ENCODE measurements at regions not wholly inside any gene's neighbourhood (a gene's known extent, or its start where the extent isn't known, plus 50 kb on each side); places are given as distances from the start of the nearest gene placed in this dataset.

GRCh38 chr6:167564416-167565250 is 239.7 kb downstream of the TTLL2 start:
- no peak overlapping the region for H3K27ac ChIP-seq (ENCODE audit: low read length)
- DNase-seq (peak in 1 of 35 experiments; percentile 22), ATAC-seq (replicated peaks in 1 of 4) (no peak)
- Mint-ChIP-seq H3K4me3 (no peak overlapping the region), H3K9me3 (no peaks in the 10 kb centered on the region), H3K27ac (no peak overlapping the region), H3K27me3 (peaks cover 9 to 15% of the 10 kb centered on the region in 2 donors), H3K4me1 (no peaks in the 10 kb centered on the region), H3K36me3 (no peaks in the 10 kb centered on the region)
- ChIA-PET CTCF (no interaction called here), POLR2A (no interaction called here)
- H3K4me1 ChIP-seq (ENCODE audit: control insufficient read depth in 1 of 2, extremely low read depth in 1 of 2, insufficient read depth in 2 of 2, low read length in 2 of 2): no peaks in the 10 kb centered on the region
- H3K36me3 ChIP-seq (ENCODE audit: control insufficient read depth in 2 of 2, extremely low read depth in 1 of 2, insufficient read depth in 1 of 2, low read length in 1 of 2): no peaks in the 10 kb centered on the region
- no peaks in the 10 kb centered on the region for H3K9me3 ChIP-seq
- no peak overlapping the region for H3K4me3 ChIP-seq (ENCODE audit: control insufficient read depth in 1 of 2, extremely low read depth in 1 of 2, low read length in 1 of 2)
- WGBS (ENCODE audit: insufficient coverage): 85% methylated on average over 11 of the region's 16 CpGs
- H3K27me3 ChIP-seq (replicated peaks in 1 of 2; ENCODE audit: control insufficient read depth in 2 of 2, extremely low read depth in 1 of 2, insufficient read depth in 2 of 2, low read length in 1 of 2): peaks cover 0 to 22% of the 10 kb centered on the region in 2 experiments

- DNase-seq (peak in 1 of 35 experiments; percentile 12), ATAC-seq (replicated peaks in 1 of 4) (no peak)
- WGBS (ENCODE audit: insufficient coverage): 96% methylated on average over 2 of the region's 3 CpGs
- Mint-ChIP-seq H3K9me3 (no peaks in the 10 kb centered on the region), H3K4me3 (no peak overlapping the region), H3K27me3 (peaks cover 4 to 11% of the 10 kb centered on the region in 2 donors), H3K27ac (no peak overlapping the region), H3K4me1 (no peaks in the 10 kb centered on the region), H3K36me3 (no peaks in the 10 kb centered on the region)
- Histone ChIP-seq H3K27ac (ENCODE audit: low read length) (no peak overlapping the region), H3K9me3 (no peaks in the 10 kb centered on the region), H3K4me1 (ENCODE audit: control insufficient read depth in 1 of 2, extremely low read depth in 1 of 2, insufficient read depth in 2 of 2, low read length in 2 of 2) (no peaks in the 10 kb centered on the region), H3K27me3 (replicated peaks in 1 of 2; ENCODE audit: control insufficient read depth in 2 of 2, extremely low read depth in 1 of 2, insufficient read depth in 2 of 2, low read length in 1 of 2) (peaks cover 0 to 22% of the 10 kb centered on the region in 2 experiments), H3K4me3 (ENCODE audit: control insufficient read depth in 1 of 2, extremely low read depth in 1 of 2, low read length in 1 of 2) (no peak overlapping the region), H3K36me3 (ENCODE audit: control insufficient read depth in 2 of 2, extremely low read depth in 1 of 2, insufficient read depth in 1 of 2, low read length in 1 of 2) (no peaks in the 10 kb centered on the region)
- ChIA-PET CTCF (no interaction called here), POLR2A (no interaction called here)
Observed at GRCh38 chr6:167565388-167565787, 240.5 kb downstream of the TTLL2 start.

GRCh38 chr6:167565884-167566599 is 241.2 kb downstream of the TTLL2 start:
- Mint-ChIP-seq H3K4me3 (no peak overlapping the region), H3K9me3 (no peaks in the 10 kb centered on the region), H3K36me3 (no peaks in the 10 kb centered on the region), H3K4me1 (no peaks in the 10 kb centered on the region), H3K27ac (no peak overlapping the region), H3K27me3 (peaks cover 4 to 11% of the 10 kb centered on the region in 2 donors)
- Histone ChIP-seq H3K27ac (ENCODE audit: low read length) (no peak overlapping the region), H3K27me3 (replicated peaks in 1 of 2; ENCODE audit: control insufficient read depth in 2 of 2, extremely low read depth in 1 of 2, insufficient read depth in 2 of 2, low read length in 1 of 2) (peaks cover 0 to 22% of the 10 kb centered on the region in 2 experiments), H3K4me3 (ENCODE audit: control insufficient read depth in 1 of 2, extremely low read depth in 1 of 2, low read length in 1 of 2) (no peak overlapping the region), H3K4me1 (ENCODE audit: control insufficient read depth in 1 of 2, extremely low read depth in 1 of 2, insufficient read depth in 2 of 2, low read length in 2 of 2) (no peaks in the 10 kb centered on the region), H3K9me3 (no peaks in the 10 kb centered on the region), H3K36me3 (ENCODE audit: control insufficient read depth in 2 of 2, extremely low read depth in 1 of 2, insufficient read depth in 1 of 2, low read length in 1 of 2) (no peaks in the 10 kb centered on the region)
- 82% methylated on average over 8 of the region's 18 CpGs for WGBS (ENCODE audit: insufficient coverage)
- ChIA-PET CTCF (no interaction called here), POLR2A (no interaction called here)
- no peak for ATAC-seq (replicated peaks in 1 of 4)
- peak in 1 of 35 experiments; percentile 22 for DNase-seq

GRCh38 chr6:167566711-167567141 is 241.8 kb downstream of the TTLL2 start:
- Histone ChIP-seq H3K9me3 (no peaks in the 10 kb centered on the region), H3K4me1 (ENCODE audit: control insufficient read depth in 1 of 2, extremely low read depth in 1 of 2, insufficient read depth in 2 of 2, low read length in 2 of 2) (no peaks in the 10 kb centered on the region), H3K27me3 (replicated peaks in 1 of 2; ENCODE audit: control insufficient read depth in 2 of 2, extremely low read depth in 1 of 2, insufficient read depth in 2 of 2, low read length in 1 of 2) (peaks cover 0 to 22% of the 10 kb centered on the region in 2 experiments), H3K27ac (ENCODE audit: low read length) (no peak overlapping the region), H3K36me3 (ENCODE audit: control insufficient read depth in 2 of 2, extremely low read depth in 1 of 2, insufficient read depth in 1 of 2, low read length in 1 of 2) (no peaks in the 10 kb centered on the region), H3K4me3 (ENCODE audit: control insufficient read depth in 1 of 2, extremely low read depth in 1 of 2, low read length in 1 of 2) (no peak overlapping the region)
- Mint-ChIP-seq H3K36me3 (no peaks in the 10 kb centered on the region), H3K27me3 (peaks cover 4 to 11% of the 10 kb centered on the region in 2 donors), H3K27ac (no peak overlapping the region), H3K4me3 (no peak overlapping the region), H3K4me1 (no peaks in the 10 kb centered on the region), H3K9me3 (no peaks in the 10 kb centered on the region)
- CTCF ChIA-PET: no interaction called here
- peak in 1 of 35 experiments; percentile 3 for DNase-seq
- POLR2A ChIA-PET: no interaction called here
- WGBS (ENCODE audit: insufficient coverage): 92% methylated on average over 12 of the region's 13 CpGs
- no peak for ATAC-seq (replicated peaks in 1 of 4)

- ATAC-seq (replicated peaks in 1 of 4) (no peak), DNase-seq (peak in 1 of 35 experiments; percentile 15)
- no peak overlapping the region for H3K4me3 Mint-ChIP-seq
- H3K4me3 ChIP-seq (ENCODE audit: control insufficient read depth in 1 of 2, extremely low read depth in 1 of 2, low read length in 1 of 2): no peak overlapping the region
- no peaks in the 10 kb centered on the region for H3K4me1 Mint-ChIP-seq
- no peak overlapping the region for H3K27ac ChIP-seq (ENCODE audit: low read length)
- H3K9me3 Mint-ChIP-seq: no peaks in the 10 kb centered on the region
- ChIA-PET CTCF (no interaction called here), POLR2A (no interaction called here)
- peaks cover 0 to 22% of the 10 kb centered on the region in 2 experiments for H3K27me3 ChIP-seq (replicated peaks in 1 of 2; ENCODE audit: control insufficient read depth in 2 of 2, extremely low read depth in 1 of 2, insufficient read depth in 2 of 2, low read length in 1 of 2)
- H3K9me3 ChIP-seq: no peaks in the 10 kb centered on the region
- H3K36me3 ChIP-seq (ENCODE audit: control insufficient read depth in 2 of 2, extremely low read depth in 1 of 2, insufficient read depth in 1 of 2, low read length in 1 of 2): no peaks in the 10 kb centered on the region
- H3K27ac Mint-ChIP-seq: no peak overlapping the region
- H3K27me3 Mint-ChIP-seq: peaks cover 4 to 11% of the 10 kb centered on the region in 2 donors
- H3K36me3 Mint-ChIP-seq: no peaks in the 10 kb centered on the region
- no peaks in the 10 kb centered on the region for H3K4me1 ChIP-seq (ENCODE audit: control insufficient read depth in 1 of 2, extremely low read depth in 1 of 2, insufficient read depth in 2 of 2, low read length in 2 of 2)
- 80% methylated on average over 25 of the region's 26 CpGs for WGBS (ENCODE audit: insufficient coverage)
Observed at GRCh38 chr6:167567142-167568033, 242.5 kb downstream of the TTLL2 start.

- H3K27me3 ChIP-seq (replicated peaks in 1 of 2; ENCODE audit: control insufficient read depth in 2 of 2, extremely low read depth in 1 of 2, insufficient read depth in 2 of 2, low read length in 1 of 2): peaks cover 0 to 22% of the 10 kb centered on the region in 2 experiments
- no peak overlapping the region for H3K27ac Mint-ChIP-seq
- H3K4me3 ChIP-seq (ENCODE audit: control insufficient read depth in 1 of 2, extremely low read depth in 1 of 2, low read length in 1 of 2): no peak overlapping the region
- H3K4me3 Mint-ChIP-seq: no peak overlapping the region
- no peaks in the 10 kb centered on the region for H3K9me3 ChIP-seq
- ChIA-PET POLR2A (no interaction called here), CTCF (no interaction called here)
- H3K27ac ChIP-seq (ENCODE audit: low read length): no peak overlapping the region
- ATAC-seq (replicated peaks in 1 of 4) (no peak), DNase-seq (peak in 1 of 35 experiments; percentile 5)
- peaks cover 4 to 11% of the 10 kb centered on the region in 2 donors for H3K27me3 Mint-ChIP-seq
- no peaks in the 10 kb centered on the region for H3K9me3 Mint-ChIP-seq
- H3K4me1 ChIP-seq (ENCODE audit: control insufficient read depth in 1 of 2, extremely low read depth in 1 of 2, insufficient read depth in 2 of 2, low read length in 2 of 2): no peaks in the 10 kb centered on the region
- no peaks in the 10 kb centered on the region for H3K36me3 Mint-ChIP-seq
- 86% methylated on average over 15 of the region's 18 CpGs for WGBS (ENCODE audit: insufficient coverage)
- no peaks in the 10 kb centered on the region for H3K36me3 ChIP-seq (ENCODE audit: control insufficient read depth in 2 of 2, extremely low read depth in 1 of 2, insufficient read depth in 1 of 2, low read length in 1 of 2)
- no peaks in the 10 kb centered on the region for H3K4me1 Mint-ChIP-seq
Observed at GRCh38 chr6:167568407-167569024, 243.6 kb downstream of the TTLL2 start.
